Right lobe of liver (tissue), 4 donors: ENCODE measurements at regions not wholly inside any gene's neighbourhood (a gene's known extent, or its start where the extent isn't known, plus 50 kb on each side); places are given as distances from the start of the nearest gene placed in this dataset.

ENCODE experiments used
- POLR2A ChIP-seq: fragments of 450-650 bp; IDR thresholded peaks from one replicate; pipeline ENCODE4 v1.6.1; 2017; ENCODE audit warnings: antibody characterized with exemption, mild to moderate bottlenecking
- TF ChIP-seq, protein P1 (sequence below), 4 donors: fragments of 200-600 bp in 3 of 4; fragments of 450-650 bp in 1 of 4; IDR thresholded peaks; one replicate each; pipeline versions ENCODE4 v1.5.1 to v1.8.0; 2016 to 2022; ENCODE audit warnings: antibody characterized with exemption in 4 of 4, mild to moderate bottlenecking in 2 of 4
- donor health status: DM: no; HTN: no; CAD: no.
- donor health status: DM: no; HTN: no; CAD: no.
- donor health status: DM: no; HTN: yes; CAD: no.

DNA sequence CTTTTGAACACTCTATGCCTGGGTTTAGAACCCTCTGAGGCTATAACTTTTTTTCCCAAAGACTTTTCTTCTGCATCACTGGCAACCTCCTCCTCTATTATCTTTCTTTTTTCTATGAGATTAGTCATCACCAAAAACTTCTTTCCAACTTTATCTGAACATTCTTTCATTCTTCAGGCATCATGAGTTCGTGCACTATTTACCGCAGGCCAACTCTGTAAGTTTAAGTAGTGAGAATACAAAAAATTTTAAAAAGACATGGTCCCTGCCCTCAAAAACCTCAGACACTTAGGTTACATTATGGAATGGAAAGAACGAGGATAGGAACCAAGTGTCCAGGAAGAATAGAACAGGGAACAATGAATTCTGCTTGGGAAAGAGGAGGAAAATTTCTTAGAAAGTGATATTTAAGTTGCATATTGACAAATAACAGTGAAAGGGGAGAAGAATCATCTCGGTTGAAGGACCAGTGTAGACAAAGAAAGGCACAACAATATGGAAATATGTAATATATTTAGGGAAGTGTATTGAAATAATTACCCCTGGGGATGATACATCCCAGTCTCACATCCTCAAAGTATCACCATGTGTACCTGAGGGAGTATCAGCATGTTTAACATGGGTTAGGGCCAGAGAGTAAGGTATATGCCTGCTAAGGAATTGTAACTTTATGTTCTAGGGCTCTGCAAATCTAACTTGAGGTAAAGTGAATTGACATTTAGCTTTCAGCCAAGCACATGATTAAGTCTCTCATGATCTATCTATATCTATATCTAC, 196.5 kb upstream of the NREP start:
- TF ChIP-seq, protein P1, sequence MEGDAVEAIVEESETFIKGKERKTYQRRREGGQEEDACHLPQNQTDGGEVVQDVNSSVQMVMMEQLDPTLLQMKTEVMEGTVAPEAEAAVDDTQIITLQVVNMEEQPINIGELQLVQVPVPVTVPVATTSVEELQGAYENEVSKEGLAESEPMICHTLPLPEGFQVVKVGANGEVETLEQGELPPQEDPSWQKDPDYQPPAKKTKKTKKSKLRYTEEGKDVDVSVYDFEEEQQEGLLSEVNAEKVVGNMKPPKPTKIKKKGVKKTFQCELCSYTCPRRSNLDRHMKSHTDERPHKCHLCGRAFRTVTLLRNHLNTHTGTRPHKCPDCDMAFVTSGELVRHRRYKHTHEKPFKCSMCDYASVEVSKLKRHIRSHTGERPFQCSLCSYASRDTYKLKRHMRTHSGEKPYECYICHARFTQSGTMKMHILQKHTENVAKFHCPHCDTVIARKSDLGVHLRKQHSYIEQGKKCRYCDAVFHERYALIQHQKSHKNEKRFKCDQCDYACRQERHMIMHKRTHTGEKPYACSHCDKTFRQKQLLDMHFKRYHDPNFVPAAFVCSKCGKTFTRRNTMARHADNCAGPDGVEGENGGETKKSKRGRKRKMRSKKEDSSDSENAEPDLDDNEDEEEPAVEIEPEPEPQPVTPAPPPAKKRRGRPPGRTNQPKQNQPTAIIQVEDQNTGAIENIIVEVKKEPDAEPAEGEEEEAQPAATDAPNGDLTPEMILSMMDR (IDR thresholded peaks at IDR 0.05) = no peak
- TF ChIP-seq POLR2A = no peak
